Hepatocyte (in vitro differentiated cells): ENCODE measurements at regions not wholly inside any gene's neighbourhood (a gene's known extent, or its start where the extent isn't known, plus 50 kb on each side); places are given as distances from the start of the nearest gene placed in this dataset.

Experiments used
- DNase-seq: peaks from one replicate; pipeline ENCODE4 v3.0.0-alpha.2; 2016; ENCODE audit warnings: low spot score
- H2AFZ ChIP-seq: fragments of 200-600 bp; sonication (generic); 2 replicates; pipeline ENCODE4 v1.6.0; 2016; ENCODE audit warnings: antibody characterized with exemption, mild to moderate bottlenecking
- H3K27ac ChIP-seq: fragments of 200-600 bp; sonication (generic); 2 replicates; pipeline ENCODE4 v1.5.1; 2016; ENCODE audit warnings: mild to moderate bottlenecking
- H3K27me3 ChIP-seq: fragments of 200-600 bp; sonication (generic); 2 replicates; pipeline ENCODE4 v1.6.1; 2016
- H3K36me3 ChIP-seq: fragments of 200-600 bp; sonication (generic); replicated peaks from 2 replicates; pipeline ENCODE4 v1.5.1; 2016; ENCODE audit warnings: low read depth; ENCODE audit not compliant: insufficient read depth
- H3K4me1 ChIP-seq: fragments of 200-600 bp; sonication (generic); 2 replicates; pipeline ENCODE4 v1.5.1; 2016; ENCODE audit warnings: mild to moderate bottlenecking, moderate library complexity; ENCODE audit not compliant: insufficient read depth
- H3K4me2 ChIP-seq: fragments of 200-600 bp; sonication (generic); 2 replicates; pipeline ENCODE4 v1.6.0; 2016
- H3K4me3 ChIP-seq: fragments of 200-600 bp; sonication (generic); 2 replicates; pipeline ENCODE4 v1.5.1; 2016; ENCODE audit warnings: mild to moderate bottlenecking
- H3K79me2 ChIP-seq: fragments of 200-600 bp; sonication (generic); 2 replicates; pipeline ENCODE4 v1.6.0; 2017; ENCODE audit warnings: mild to moderate bottlenecking
- H3K9me2 ChIP-seq: fragments of 200-600 bp; sonication (generic); replicated peaks from 2 replicates; pipeline ENCODE4 v1.6.0; 2017; ENCODE audit warnings: mild to moderate bottlenecking; ENCODE audit not compliant: insufficient read depth
- H3K9me3 ChIP-seq: fragments of 200-600 bp; sonication (generic); 2 replicates; pipeline ENCODE4 v1.5.1; 2016; ENCODE audit warnings: low read depth, mild to moderate bottlenecking
- H4K20me1 ChIP-seq: fragments of 200-600 bp; sonication (generic); 2 replicates; pipeline ENCODE4 v1.6.0; 2016; ENCODE audit warnings: mild to moderate bottlenecking; ENCODE audit not compliant: insufficient read depth, poor library complexity, severe bottlenecking
- CTCF ChIP-seq: fragments of 200-600 bp; sonication (generic); IDR thresholded peaks from 2 replicates; pipeline ENCODE4 v1.5.1; 2016; ENCODE audit warnings: antibody characterized with exemption, mild to moderate bottlenecking; ENCODE audit not compliant: poor library complexity
- EZH2 ChIP-seq: fragments of 200-600 bp; sonication (generic); IDR thresholded peaks from 2 replicates; pipeline ENCODE4 v1.6.1; 2016; ENCODE audit warnings: antibody characterized with exemption, mild to moderate bottlenecking, borderline replicate concordance
- EZH2phosphoT487 ChIP-seq: fragments of 200-600 bp; sonication (generic); IDR thresholded peaks from one replicate; pipeline ENCODE4 v1.6.1; 2018; ENCODE audit warnings: antibody characterized with exemption, mild to moderate bottlenecking, low read depth, moderate library complexity; ENCODE audit not compliant: unreplicated experiment, severe bottlenecking
- WGBS: methylation state at CpG from one replicate; pipeline ENCODE4 v1.1.6; 2016; ENCODE audit warnings: low lambda C conversion rate; ENCODE audit errors: missing lambda C conversion rate; 5-methylcytosine and 5-hydroxymethylcytosine counted together

GRCh38 chr3:191070762-191071403, 128.2 kb upstream of the OSTN start:
- no peaks in the 10 kb centered on the region for H3K9me3 ChIP-seq
- H3K4me2 ChIP-seq = no peak overlapping the region
- no peak for TF ChIP-seq CTCF
- TF ChIP-seq EZH2phosphoT487 = no peak
- no peak for TF ChIP-seq EZH2

GRCh38 chr3:191070201-191070600, 128.8 kb upstream of the OSTN start:
- no peaks in the 10 kb centered on the region for H4K20me1 ChIP-seq
- H3K79me2 ChIP-seq = no peaks in the 10 kb centered on the region
- no peaks in the 10 kb centered on the region for H3K4me1 ChIP-seq
- WGBS = 75% methylated on average over 2 of the region's 2 CpGs
- H2AFZ ChIP-seq = no peak overlapping the region
- H3K4me2 ChIP-seq = no peak overlapping the region
- DNase-seq = no peak
- no peaks in the 10 kb centered on the region for H3K9me2 ChIP-seq
- TF ChIP-seq CTCF (no peak), EZH2 (no peak), EZH2phosphoT487 (no peak)
- H3K9me3 ChIP-seq = no peaks in the 10 kb centered on the region
- no peaks in the 10 kb centered on the region for H3K36me3 ChIP-seq
- H3K4me3 ChIP-seq = no peak overlapping the region
- H3K27ac ChIP-seq = no peak overlapping the region
- no peaks in the 10 kb centered on the region for H3K27me3 ChIP-seq

More at GRCh38 chr3:191070762-191071403, 128.2 kb upstream of the OSTN start:
- Histone ChIP-seq H3K36me3 (no peaks in the 10 kb centered on the region), H4K20me1 (no peaks in the 10 kb centered on the region), H3K79me2 (no peaks in the 10 kb centered on the region), H2AFZ (no peak overlapping the region), H3K9me2 (no peaks in the 10 kb centered on the region), H3K27ac (no peak overlapping the region), H3K4me1 (no peaks in the 10 kb centered on the region), H3K27me3 (no peaks in the 10 kb centered on the region), H3K4me3 (no peak overlapping the region)
- WGBS = 81% methylated on average over 4 of the region's 4 CpGs
- DNase-seq = no peak

GRCh38 chr3:191068946-191069813, 129.9 kb upstream of the OSTN start:
- no peak for DNase-seq
- TF ChIP-seq CTCF (no peak), EZH2phosphoT487 (no peak), EZH2 (no peak)
- H3K4me1 ChIP-seq = no peaks in the 10 kb centered on the region
- H3K9me2 ChIP-seq = no peaks in the 10 kb centered on the region
- H3K4me3 ChIP-seq = no peak overlapping the region
- whole genome bisulfite sequencing = 71% methylated on average over 5 of the region's 5 CpGs
- no peaks in the 10 kb centered on the region for H3K36me3 ChIP-seq
- H3K4me2 ChIP-seq = no peak overlapping the region
- H3K79me2 ChIP-seq = no peaks in the 10 kb centered on the region
- H2AFZ ChIP-seq = no peak overlapping the region
- no peak overlapping the region for H3K27ac ChIP-seq
- H3K9me3 ChIP-seq = no peaks in the 10 kb centered on the region
- no peaks in the 10 kb centered on the region for H3K27me3 ChIP-seq
- no peaks in the 10 kb centered on the region for H4K20me1 ChIP-seq
